ENCODE measurements at regions not wholly inside any gene's neighbourhood (a gene's known extent, or its start where the extent isn't known, plus 50 kb on each side); places are given as distances from the start of the nearest gene placed in this dataset.

DNA sequence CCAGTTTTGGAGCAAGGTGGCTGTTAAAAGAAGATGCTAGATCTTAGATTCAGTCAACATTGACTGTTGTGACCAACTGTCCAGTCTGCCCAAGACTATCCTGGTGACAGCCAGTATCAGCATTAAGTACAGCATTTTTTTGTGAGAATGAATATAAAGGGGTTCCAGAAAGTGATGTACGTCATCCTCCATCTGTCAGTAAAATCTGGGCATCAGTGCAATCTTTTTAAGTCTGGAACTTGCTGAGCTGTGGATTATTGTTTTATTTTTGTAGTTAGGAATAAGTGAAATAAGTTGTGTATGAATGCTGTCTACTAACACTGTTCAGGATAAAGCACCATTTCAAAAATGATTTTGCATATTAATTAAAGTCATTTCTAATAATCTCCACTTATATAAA, 1020.0 kb upstream of the GHITM start (continued):
- TF ChIP-seq CBX8 (IDR thresholded peaks at IDR 0.05; ENCODE audit: borderline replicate concordance, low read depth, low read length) (no peak), EZH2 (IDR thresholded peaks at IDR 0.05; ENCODE audit: low read depth, low read length, severe bottlenecking) (no peak)
